HepG2 (cell line): ENCODE measurements at regions not wholly inside any gene's neighbourhood (a gene's known extent, or its start where the extent isn't known, plus 50 kb on each side); places are given as distances from the start of the nearest gene placed in this dataset.

Experiments
- ATAC-seq: fragments of 200-7000 bp; cut with Tn5 transposase; 3 replicates; pipeline ENCODE4 v1.9.1; 2020; ENCODE audit warnings: mild to moderate bottlenecking, moderate library complexity
- BruUV-seq: library from RNA; stranded (reverse); fragments of 400-500 nt; replicated peaks from 2 replicates; lab custom pipeline; 2021; lab: Mats Ljungman, UMichigan
- CTCF ChIA-PET: fragments of 300-600 bp; formaldehyde crosslinking; extraction: SDS; loops from one replicate; lab custom pipeline; 2021; ENCODE audit warnings: low total read pairs, inconsistent platforms, low intra/inter-chr PET ratio; lab: Yijun Ruan, JAX
- POLR2A ChIA-PET: fragments of 350-600 bp; sonication (Branson Sonifier 250); formaldehyde crosslinking; loops from one replicate; lab custom pipeline; 2020; ENCODE audit warnings: antibody characterized with exemption, inconsistent platforms; lab: Yijun Ruan, JAX
- DNase-seq: peaks from one replicate; pipeline ENCODE4 v3.0.0-alpha.2; 2015; ENCODE audit warnings: low spot score
- FAIRE-seq: peaks from 3 replicates; lab custom pipeline; 2011; peaks lifted over from hg19 to GRCh38; lab: Jason Lieb, UNC
- H2AFZ ChIP-seq: one replicate; pipeline ENCODE4 v1.6.1; 2011; ENCODE audit warnings: low read length, inconsistent platforms
- H3K27ac ChIP-seq: fragments of 300-600 bp; 3 replicates; pipeline ENCODE4 v1.8.0; 2011; ENCODE audit warnings: mixed run types, mild to moderate bottlenecking, mixed read lengths, low read length, inconsistent platforms; ENCODE audit not compliant: insufficient read depth; ENCODE audit errors: extremely low read length
- H3K27me3 ChIP-seq, 2 experiments: fragments of 200-600 bp in 1 of 2; 2 replicates in 1 of 2; 3 replicates in 1 of 2; pipeline versions ENCODE4 v1.6.0 to v1.8.0; 2011; ENCODE audit warnings: low read length in 2 of 2, mild to moderate bottlenecking in 2 of 2, moderate library complexity in 2 of 2, inconsistent platforms in 1 of 2; ENCODE audit not compliant: insufficient read depth in 2 of 2, control insufficient read depth in 1 of 2
- H3K36me3 ChIP-seq, 2 experiments: fragments of 200-600 bp in 1 of 2; replicated peaks in 1 of 2; 2 replicates in 1 of 2; 3 replicates in 1 of 2; pipeline versions ENCODE4 v1.5.1 to v1.8.0; 2011; ENCODE audit warnings: low read length in 2 of 2, inconsistent platforms in 1 of 2; ENCODE audit not compliant: insufficient read depth in 2 of 2, control insufficient read depth in 1 of 2
- H3K4me1 ChIP-seq: 2 replicates; pipeline ENCODE4 v1.5.1; 2012; ENCODE audit warnings: low read length, inconsistent platforms; ENCODE audit not compliant: insufficient read depth
- H3K4me2 ChIP-seq: 2 replicates; pipeline ENCODE4 v1.6.0; 2011; ENCODE audit warnings: low read depth, low read length, inconsistent platforms
- H3K4me3 ChIP-seq, 3 experiments: fragments of 200-600 bp in 1 of 3; sonication (generic), shearing (Covaris generic) in 1 of 3; replicated peaks in 1 of 3; 2 replicates each; pipeline ENCODE4 v1.5.1; 2011 to 2016; ENCODE audit warnings: low read length in 3 of 3, inconsistent platforms in 2 of 3, low read depth in 2 of 3, mild to moderate bottlenecking in 2 of 3, control low read depth in 1 of 3, mixed read lengths in 1 of 3; ENCODE audit not compliant: insufficient read depth in 1 of 3
- H3K79me2 ChIP-seq: one replicate; pipeline ENCODE4 v1.6.1; 2011; ENCODE audit warnings: low read length, inconsistent platforms; ENCODE audit not compliant: insufficient read depth
- H3K9ac ChIP-seq: 2 replicates; pipeline ENCODE4 v1.6.0; 2011; ENCODE audit warnings: mild to moderate bottlenecking, low read depth, low read length, inconsistent platforms; ENCODE audit not compliant: insufficient read depth
- H3K9me3 ChIP-seq: 2 replicates; pipeline ENCODE4 v1.5.1; 2012; ENCODE audit warnings: mild to moderate bottlenecking, low read length
- H4K20me1 ChIP-seq: 2 replicates; pipeline ENCODE4 v1.6.0; 2011; ENCODE audit warnings: inconsistent platforms, mild to moderate bottlenecking, low read length, moderate library complexity; ENCODE audit not compliant: insufficient read depth
- EZH2 ChIP-seq: conservative IDR thresholded peaks from 2 replicates; pipeline ENCODE4 v1.6.1; 2012; ENCODE audit warnings: mild to moderate bottlenecking, low read depth, low read length, moderate library complexity
- HOMEZ ChIP-seq: IDR thresholded peaks from 2 replicates; pipeline ENCODE4 v1.6.1; 2016; ENCODE audit warnings: low read depth
- KDM5A ChIP-seq: fragments of 200-600 bp; sonication (generic); IDR thresholded peaks from 2 replicates; pipeline ENCODE4 v1.7.0; 2018; ENCODE audit warnings: antibody characterized with exemption, mild to moderate bottlenecking, low read length, borderline replicate concordance
- MTA3 ChIP-seq: sonication (generic); formaldehyde crosslinking; IDR thresholded peaks from 2 replicates; pipeline ENCODE4 v1.4.0; 2020; ENCODE audit warnings: missing genetic modification reagents
- RBM22 ChIP-seq: fragments of 200-400 bp; formaldehyde crosslinking; optimal IDR thresholded peaks from 2 replicates; pipeline ENCODE3; 2017; ENCODE audit warnings: mild to moderate bottlenecking, low read length, moderate library complexity
- ZMAT3 ChIP-seq: sonication (generic); formaldehyde crosslinking; conservative IDR thresholded peaks from 2 replicates; pipeline ENCODE4 v1.7.0; 2021; ENCODE audit warnings: missing genetic modification reagents
- ZNF143 ChIP-seq: sonication (generic); formaldehyde crosslinking; IDR thresholded peaks from 2 replicates; pipeline ENCODE4 v1.4.0; 2020; ENCODE audit warnings: missing genetic modification reagents
- ZNF20 ChIP-seq: sonication (generic); formaldehyde crosslinking; IDR thresholded peaks from 2 replicates; pipeline ENCODE4 v1.4.0; 2020; ENCODE audit warnings: mild to moderate bottlenecking, moderate library complexity, missing genetic modification reagents
- ZNF253 ChIP-seq: sonication (generic); formaldehyde crosslinking; IDR thresholded peaks from 2 replicates; pipeline ENCODE4 v1.8.0; 2022; ENCODE audit warnings: mild to moderate bottlenecking, missing genetic modification reagents, borderline replicate concordance
- ZNF510 ChIP-seq: sonication (generic); formaldehyde crosslinking; IDR thresholded peaks from 2 replicates; pipeline ENCODE4 v1.4.0; 2020; ENCODE audit warnings: low read depth, mild to moderate bottlenecking, missing genetic modification reagents
- ZNF572 ChIP-seq: sonication (generic); formaldehyde crosslinking; IDR thresholded peaks from 2 replicates; pipeline ENCODE4 v1.5.1; 2020; ENCODE audit warnings: mild to moderate bottlenecking, missing genetic modification reagents
- ZNF644 ChIP-seq: IDR thresholded peaks from 2 replicates; pipeline ENCODE4 v1.6.1; 2016; ENCODE audit warnings: low read depth
- ZNF780A ChIP-seq: sonication (generic); formaldehyde crosslinking; IDR thresholded peaks from 2 replicates; pipeline ENCODE4 v1.8.0; 2022; ENCODE audit warnings: mild to moderate bottlenecking, missing genetic modification reagents, moderate library complexity
- WGBS: methylation state at CpG from one replicate; pipeline ENCODE4 v1.1.6; 2017; ENCODE audit warnings: low lambda C conversion rate; 5-methylcytosine and 5-hydroxymethylcytosine counted together
- in situ Hi-C: cut with HindIII; loops from 2 replicates; pipeline ENCODE4 v1.10.0; 2017; ENCODE audit warnings: low pct_unique_long_range_greater_than_20kb; ENCODE audit not compliant: extremely low pct_ligation_motif_present
- intact Hi-C: fragments of 100-400 bp; cut with micrococcal nuclease; formaldehyde crosslinking; loops from one replicate; pipeline ENCODE4 v1.10.0; 2022; ENCODE audit not compliant: unreplicated experiment

- ChIA-PET POLR2A (no interaction called here), CTCF (no interaction called here)
- H4K20me1 ChIP-seq = no peaks in the 10 kb centered on the region
- no peaks in the 10 kb centered on the region for H3K36me3 ChIP-seq
- in situ Hi-C loops (no loop called here), intact Hi-C loops (no loop called here)
- TF ChIP-seq RBM22 (no peak), ZNF510 (CRISPR knock-in tag) (no peak), KDM5A (no peak), ZNF644 (no peak), ZNF143 (CRISPR knock-in tag) (no peak), MTA3 (no peak), ZNF780A (no peak), EZH2 (no peak), ZNF572 (no peak), ZNF20 (CRISPR knock-in tag) (no peak), ZNF253 (CRISPR knock-in tag) (no peak), ZMAT3 (CRISPR knock-in tag) (no peak), HOMEZ (CRISPR knock-in tag) (no peak)
- WGBS = 19% methylated on average over 8 of the region's 8 CpGs
- H3K79me2 ChIP-seq = no peaks in the 10 kb centered on the region
- H3K9ac ChIP-seq = no peak overlapping the region
- ATAC-seq (no peak), DNase-seq (no peak), FAIRE-seq (no peak)
- H3K4me3 ChIP-seq = no peak overlapping the region
- BruUV-seq = no TSS peak
- no peaks in the 10 kb centered on the region for H3K4me1 ChIP-seq
- H3K4me2 ChIP-seq = no peak overlapping the region
- H3K27me3 ChIP-seq = peaks cover 1 to 25% of the 10 kb centered on the region in 2 experiments; a peak in 2 of 5 replicates
- no peak overlapping the region for H2AFZ ChIP-seq
- H3K27ac ChIP-seq = no peak overlapping the region
- no peaks in the 10 kb centered on the region for H3K9me3 ChIP-seq
These were observed 785.8 kb downstream of the MED13L start for GRCh38 chr12:115491511-115492250.
